ENCODE measurements at regions not wholly inside any gene's neighbourhood (a gene's known extent, or its start where the extent isn't known, plus 50 kb on each side); places are given as distances from the start of the nearest gene placed in this dataset.
"Not testable (repeated sequence)": the region's sequence is repeated elsewhere in the genome, so short reads cannot be mapped to it uniquely, and the experiment has no call there.

GRCh38 chr13:75196147-75196837 lies 285.7 kb downstream of the TBC1D4 start:
- H3K27ac Mint-ChIP-seq, result no peak overlapping the region
- H3K27me3 Mint-ChIP-seq, result peaks cover 2% of the 10 kb centered on the region
- H3K36me3 Mint-ChIP-seq, result no peaks in the 10 kb centered on the region
- H3K4me3 Mint-ChIP-seq, result no peak overlapping the region
- H3K9me3 Mint-ChIP-seq, result no peaks in the 10 kb centered on the region
- peaks cover 0 to 1% (median 0%) of the 10 kb centered on the region in 3 donors for H3K4me1 Mint-ChIP-seq

GRCh38 chr13:75195495-75196146 lies 286.3 kb downstream of the TBC1D4 start:
- no peak overlapping the region for H3K27ac Mint-ChIP-seq
- peaks cover 2% of the 10 kb centered on the region for H3K27me3 Mint-ChIP-seq
- no peak overlapping the region for H3K4me3 Mint-ChIP-seq
- no peaks in the 10 kb centered on the region for H3K36me3 Mint-ChIP-seq
- no peaks in the 10 kb centered on the region for H3K9me3 Mint-ChIP-seq
- H3K4me1 Mint-ChIP-seq, result peaks cover 0 to 1% (median 0%) of the 10 kb centered on the region in 3 donors

- no peaks in the 10 kb centered on the region for H3K9me3 Mint-ChIP-seq
- peaks cover 2% of the 10 kb centered on the region for H3K27me3 Mint-ChIP-seq
- no peak overlapping the region for H3K4me3 Mint-ChIP-seq
- H3K27ac Mint-ChIP-seq, result no peak overlapping the region
- H3K36me3 Mint-ChIP-seq, result no peaks in the 10 kb centered on the region
- H3K4me1 Mint-ChIP-seq, result peaks cover 0 to 1% (median 0%) of the 10 kb centered on the region in 3 donors
These were observed 287.1 kb downstream of the TBC1D4 start for GRCh38 chr13:75194717-75195462.

GRCh38 chr13:75186379-75186778 lies 295.6 kb downstream of the TBC1D4 start:
- no peak overlapping the region for H3K4me3 Mint-ChIP-seq
- no peaks in the 10 kb centered on the region for H3K36me3 Mint-ChIP-seq
- peaks cover 8 to 24% (median 8%) of the 10 kb centered on the region in 3 donors for H3K9me3 Mint-ChIP-seq
- H3K27me3 Mint-ChIP-seq, result no peaks in the 10 kb centered on the region
- H3K27ac Mint-ChIP-seq, result no peak overlapping the region
- no peaks in the 10 kb centered on the region for H3K4me1 Mint-ChIP-seq

- no peaks in the 10 kb centered on the region for H3K27me3 Mint-ChIP-seq
These were observed 300.1 kb downstream of the TBC1D4 start for GRCh38 chr13:75181906-75182305.

GRCh38 chr13:75180805-75181455 lies 301.0 kb downstream of the TBC1D4 start:
- Mint-ChIP-seq H3K36me3 (no peaks in the 10 kb centered on the region), H3K4me3 (no peak overlapping the region), H3K27me3 (no peaks in the 10 kb centered on the region), H3K4me1 (no peaks in the 10 kb centered on the region), H3K27ac (no peak overlapping the region), H3K9me3 (peaks cover 8 to 29% (median 8%) of the 10 kb centered on the region in 3 donors)

More at GRCh38 chr13:75181906-75182305, 300.1 kb downstream of the TBC1D4 start:
- H3K36me3 Mint-ChIP-seq, result no peaks in the 10 kb centered on the region
- H3K4me3 Mint-ChIP-seq, result no peak overlapping the region
- no peaks in the 10 kb centered on the region for H3K4me1 Mint-ChIP-seq
- peaks cover 6 to 26% (median 8%) of the 10 kb centered on the region in 3 donors for H3K9me3 Mint-ChIP-seq
- H3K27ac Mint-ChIP-seq, result no peak overlapping the region

- no peaks in the 10 kb centered on the region for H3K27me3 Mint-ChIP-seq
- no peaks in the 10 kb centered on the region for H3K4me1 Mint-ChIP-seq
- H3K9me3 Mint-ChIP-seq, result peaks cover 4 to 18% (median 8%) of the 10 kb centered on the region in 3 donors
- H3K27ac Mint-ChIP-seq, result no peak overlapping the region
- H3K36me3 Mint-ChIP-seq, result no peaks in the 10 kb centered on the region
- no peak overlapping the region for H3K4me3 Mint-ChIP-seq
These were observed 303.5 kb downstream of the TBC1D4 start for GRCh38 chr13:75178436-75178835.

GRCh38 chr13:75175575-75175974 lies 306.4 kb downstream of the TBC1D4 start:
- Mint-ChIP-seq H3K4me3 (no peak overlapping the region), H3K27me3 (no peaks in the 10 kb centered on the region)

GRCh38 chr13:75175097-75175496 lies 306.9 kb downstream of the TBC1D4 start:
- not testable (repeated sequence) for H3K4me1 Mint-ChIP-seq, H3K9me3 Mint-ChIP-seq, H3K27ac Mint-ChIP-seq, H3K27me3 Mint-ChIP-seq, H3K36me3 Mint-ChIP-seq, H3K4me3 Mint-ChIP-seq

More at GRCh38 chr13:75175575-75175974, 306.4 kb downstream of the TBC1D4 start:
- Mint-ChIP-seq H3K4me1 (no peaks in the 10 kb centered on the region), H3K9me3 (peaks cover 2 to 8% (median 7%) of the 10 kb centered on the region in 3 donors), H3K27ac (no peak overlapping the region), H3K36me3 (no peaks in the 10 kb centered on the region)

GRCh38 chr13:75174481-75174880 lies 307.5 kb downstream of the TBC1D4 start:
- Mint-ChIP-seq H3K27me3 (no peaks in the 10 kb centered on the region), H3K4me1 (no peaks in the 10 kb centered on the region), H3K27ac (no peak overlapping the region), H3K4me3 (no peak overlapping the region), H3K36me3 (no peaks in the 10 kb centered on the region), H3K9me3 (peaks cover 3 to 8% (median 7%) of the 10 kb centered on the region in 3 donors)

GRCh38 chr13:75173457-75174356 lies 308.3 kb downstream of the TBC1D4 start:
- Mint-ChIP-seq H3K4me3 (no peak overlapping the region), H3K4me1 (no peaks in the 10 kb centered on the region), H3K9me3 (peaks cover 5 to 8% (median 7%) of the 10 kb centered on the region in 3 donors), H3K27me3 (no peaks in the 10 kb centered on the region), H3K27ac (no peak overlapping the region), H3K36me3 (no peaks in the 10 kb centered on the region)

- H3K9me3 Mint-ChIP-seq, result peaks cover under 1 to 5% (median 5%) of the 10 kb centered on the region in 3 donors
- no peak overlapping the region for H3K27ac Mint-ChIP-seq
- H3K4me1 Mint-ChIP-seq, result no peaks in the 10 kb centered on the region
- no peaks in the 10 kb centered on the region for H3K27me3 Mint-ChIP-seq
- no peak overlapping the region for H3K4me3 Mint-ChIP-seq
- no peaks in the 10 kb centered on the region for H3K36me3 Mint-ChIP-seq
These were observed 311.7 kb downstream of the TBC1D4 start for GRCh38 chr13:75170311-75170710.

- H3K4me3 Mint-ChIP-seq, result no peak overlapping the region
- no peak overlapping the region for H3K27ac Mint-ChIP-seq
- H3K27me3 Mint-ChIP-seq, result peaks cover 4% of the 10 kb centered on the region
- H3K9me3 Mint-ChIP-seq, result peaks cover 0 to 4% (median 0%) of the 10 kb centered on the region in 3 donors
- H3K4me1 Mint-ChIP-seq, result no peaks in the 10 kb centered on the region
- no peaks in the 10 kb centered on the region for H3K36me3 Mint-ChIP-seq
These were observed 316.3 kb downstream of the TBC1D4 start for GRCh38 chr13:75165543-75166230.

- H3K27me3 Mint-ChIP-seq, result peaks cover 4% of the 10 kb centered on the region
- H3K27ac Mint-ChIP-seq, result no peak overlapping the region
- H3K36me3 Mint-ChIP-seq, result no peaks in the 10 kb centered on the region
- peaks cover 0 to 4% (median under 1%) of the 10 kb centered on the region in 3 donors for H3K9me3 Mint-ChIP-seq
- H3K4me1 Mint-ChIP-seq, result peaks cover 0 to 1% (median 0%) of the 10 kb centered on the region in 3 donors
- H3K4me3 Mint-ChIP-seq, result no peak overlapping the region
These were observed 320.2 kb downstream of the TBC1D4 start for GRCh38 chr13:75161804-75162203.

Data from IgD-negative memory B cell (primary cell).